Skin epidermis (tissue), 12 donors: ENCODE measurements at regions not wholly inside any gene's neighbourhood (a gene's known extent, or its start where the extent isn't known, plus 50 kb on each side); places are given as distances from the start of the nearest gene placed in this dataset.
"Not testable (repeated sequence)": the region's sequence is repeated elsewhere in the genome, so short reads cannot be mapped to it uniquely, and the experiment has no call there.

Source experiments
- H3K27ac ChIP-seq, 21 experiments: fragments of 200-600 bp; sonication (generic) in 11 of 21; one replicate each; pipeline ENCODE4 v1.5.0; 2020; ENCODE audit warnings: mild to moderate bottlenecking in 3 of 21, inconsistent platforms in 2 of 21, moderate library complexity in 2 of 21
- H3K4me3 ChIP-seq, 7 experiments: fragments of 200-600 bp; sonication (generic) in 2 of 7; one replicate each; pipeline ENCODE4 v1.5.0; 2020; ENCODE audit warnings: inconsistent platforms in 2 of 7, mild to moderate bottlenecking in 2 of 7, moderate library complexity in 1 of 7

DNA sequence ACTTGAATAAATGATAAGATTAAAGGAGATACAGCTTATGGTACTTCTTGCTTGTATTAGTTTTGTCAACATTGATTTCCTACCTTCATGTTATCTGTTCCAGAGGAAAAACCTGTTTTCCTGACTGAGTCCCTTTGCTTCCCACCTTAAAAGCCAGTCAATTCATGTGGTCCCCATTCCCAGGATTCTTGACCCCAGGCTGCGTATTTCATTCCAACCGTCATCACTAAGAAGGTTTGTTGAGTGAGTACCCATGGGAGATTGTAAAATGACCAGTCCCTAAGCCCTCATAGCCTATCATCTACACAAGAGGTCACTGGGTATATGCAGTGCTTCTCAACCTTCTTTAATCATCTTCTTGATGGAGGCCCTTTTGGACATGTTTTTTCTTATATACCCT lies 52.2 kb downstream of the BEX3 start:
- H3K27ac ChIP-seq: no peak overlapping the region
- no peak overlapping the region for H3K4me3 ChIP-seq

DNA sequence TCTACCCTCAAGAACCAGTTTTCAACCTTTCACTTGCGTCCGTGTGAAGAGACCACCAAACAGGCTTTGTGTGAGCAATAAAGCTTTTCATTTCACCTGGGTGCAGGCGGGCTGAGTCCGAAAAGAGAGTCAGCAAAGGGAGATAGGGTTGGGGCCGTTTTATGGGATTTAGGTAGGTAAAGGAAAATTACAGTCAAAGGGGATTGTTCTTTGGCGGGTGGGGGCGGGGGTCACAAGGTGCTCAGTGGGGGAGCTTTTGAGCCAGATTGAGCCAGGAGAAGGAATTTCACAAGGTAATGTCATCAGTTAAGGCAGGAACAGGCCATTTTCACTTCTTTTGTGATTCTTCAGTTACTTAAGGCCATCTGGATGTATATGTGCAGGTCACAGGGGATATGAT lies 52.7 kb downstream of the BEX3 start:
- H3K4me3 ChIP-seq, H3K27ac ChIP-seq: not testable (repeated sequence)

DNA sequence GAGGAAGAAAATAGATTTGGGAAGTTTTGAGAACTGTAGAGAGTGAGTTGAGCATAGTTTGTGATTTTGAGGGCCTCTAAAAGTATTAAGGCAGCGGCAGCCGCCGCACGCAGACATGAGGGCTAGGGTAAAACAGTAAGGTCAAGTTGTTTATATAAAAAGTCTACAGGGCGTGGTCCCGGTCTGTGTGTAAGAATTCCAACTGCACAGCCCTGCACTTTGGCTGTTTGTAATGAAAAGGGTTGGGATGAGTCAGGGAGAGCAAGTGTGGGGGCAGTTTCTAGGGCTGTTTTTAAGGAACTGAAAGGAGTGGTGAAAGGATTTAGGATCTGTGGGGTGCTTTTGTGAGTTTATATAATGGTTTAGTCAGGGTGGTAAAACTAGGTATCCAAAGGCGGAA lies 55.0 kb downstream of the BEX3 start:
- Histone ChIP-seq H3K4me3 (no peak overlapping the region), H3K27ac (no peak overlapping the region)

DNA sequence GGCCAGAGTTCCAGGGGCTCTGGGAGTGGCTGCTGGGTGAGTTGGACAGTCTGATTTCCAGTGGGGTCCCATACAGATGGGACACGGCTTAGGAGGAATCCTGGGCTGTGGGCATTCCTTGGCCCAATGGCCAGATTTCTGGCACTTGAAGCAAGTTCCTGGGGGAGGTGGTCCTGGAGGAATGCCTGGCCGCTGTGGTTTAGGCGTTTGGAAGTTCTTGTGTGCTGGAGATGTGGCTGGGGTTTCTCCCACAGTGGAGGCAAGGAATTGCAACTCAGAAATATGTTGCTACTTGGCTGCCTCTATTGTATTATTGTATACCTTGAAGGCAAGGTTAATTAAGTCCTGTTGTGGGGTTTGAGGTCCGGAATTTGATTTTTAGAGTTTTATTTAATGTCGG lies 56.5 kb downstream of the BEX3 start:
- not testable (repeated sequence) for H3K4me3 ChIP-seq, H3K27ac ChIP-seq

DNA sequence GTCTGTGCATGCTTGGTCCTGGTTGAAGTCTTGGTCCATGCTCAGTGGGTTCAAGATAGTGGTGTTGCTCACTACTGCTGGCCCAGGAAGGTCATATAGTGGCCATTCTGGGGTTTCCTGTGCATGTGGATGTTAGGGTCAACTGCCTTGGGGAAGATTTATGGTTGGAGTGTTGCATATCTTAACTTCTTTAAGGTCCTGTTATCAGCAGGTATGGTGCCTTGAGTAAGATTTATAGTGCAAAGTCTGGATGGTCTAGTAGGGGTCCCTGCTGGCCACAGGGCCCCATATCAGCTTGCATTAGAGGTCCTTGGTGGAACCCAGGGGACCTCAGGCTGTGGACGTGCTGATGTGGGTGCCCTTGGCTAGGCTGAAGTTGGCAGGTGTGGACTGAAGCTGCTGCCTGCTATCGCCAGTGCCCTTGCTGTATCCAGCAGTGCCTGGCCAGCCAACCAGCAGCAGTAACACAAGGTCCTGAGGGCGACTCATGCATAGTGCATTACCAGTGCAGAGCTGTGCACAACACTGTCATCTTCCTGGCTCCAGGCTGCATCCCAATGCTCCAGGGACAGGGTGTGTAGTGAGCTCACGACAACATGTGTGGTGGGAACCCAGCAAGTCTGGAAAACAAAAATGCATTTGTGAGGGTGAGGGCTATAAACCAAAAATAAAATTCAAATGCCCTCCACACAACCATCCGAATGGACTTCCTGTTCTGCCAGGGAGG lies 61.0 kb downstream of the BEX3 start:
- no peak overlapping the region for H3K27ac ChIP-seq

DNA sequence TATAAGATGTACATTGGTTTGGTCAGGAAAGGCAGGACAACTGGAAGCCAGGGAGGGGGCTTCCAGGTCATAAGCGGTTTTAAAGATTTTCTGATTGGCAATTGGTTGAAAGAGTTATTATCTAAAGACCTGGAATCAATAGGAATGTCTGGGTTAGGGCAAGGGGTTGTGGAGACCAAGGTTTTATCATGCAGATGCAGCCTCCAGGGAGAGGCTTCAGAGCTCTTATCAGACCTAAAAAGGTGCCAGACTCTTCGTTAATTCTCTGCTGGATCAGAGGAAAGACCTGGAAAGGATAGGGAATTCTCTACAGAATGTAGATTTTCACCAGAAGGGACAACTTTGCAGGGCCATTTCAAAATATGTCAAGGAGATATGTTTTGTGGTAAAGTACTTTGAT lies 62.8 kb downstream of the BEX3 start:
- Histone ChIP-seq H3K4me3 (no peak overlapping the region), H3K27ac (no peak overlapping the region)

More for the DNA sequence above, 61.0 kb downstream of the BEX3 start:
- H3K4me3 ChIP-seq: no peak overlapping the region

DNA sequence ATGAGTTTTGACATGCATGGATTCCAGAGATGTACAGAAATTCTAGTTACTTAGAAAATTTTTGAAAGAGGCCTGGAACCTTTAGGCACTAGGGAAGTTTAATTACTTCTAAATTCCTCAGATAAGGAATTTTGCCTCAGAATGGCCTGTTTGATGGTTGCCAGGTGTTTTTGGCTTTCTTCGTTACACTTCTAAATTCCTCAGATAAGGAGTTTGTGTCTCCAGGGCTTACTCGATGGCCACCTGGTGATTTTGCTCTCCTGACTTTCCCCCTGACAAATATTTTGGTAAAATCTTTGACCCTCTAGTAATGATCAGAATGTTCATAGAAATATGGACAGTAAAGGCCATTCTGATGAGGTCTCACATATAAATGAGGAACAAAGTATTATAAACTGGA lies 64.3 kb downstream of the BEX3 start:
- H3K27ac ChIP-seq: no peak overlapping the region
- H3K4me3 ChIP-seq: no peak overlapping the region

DNA sequence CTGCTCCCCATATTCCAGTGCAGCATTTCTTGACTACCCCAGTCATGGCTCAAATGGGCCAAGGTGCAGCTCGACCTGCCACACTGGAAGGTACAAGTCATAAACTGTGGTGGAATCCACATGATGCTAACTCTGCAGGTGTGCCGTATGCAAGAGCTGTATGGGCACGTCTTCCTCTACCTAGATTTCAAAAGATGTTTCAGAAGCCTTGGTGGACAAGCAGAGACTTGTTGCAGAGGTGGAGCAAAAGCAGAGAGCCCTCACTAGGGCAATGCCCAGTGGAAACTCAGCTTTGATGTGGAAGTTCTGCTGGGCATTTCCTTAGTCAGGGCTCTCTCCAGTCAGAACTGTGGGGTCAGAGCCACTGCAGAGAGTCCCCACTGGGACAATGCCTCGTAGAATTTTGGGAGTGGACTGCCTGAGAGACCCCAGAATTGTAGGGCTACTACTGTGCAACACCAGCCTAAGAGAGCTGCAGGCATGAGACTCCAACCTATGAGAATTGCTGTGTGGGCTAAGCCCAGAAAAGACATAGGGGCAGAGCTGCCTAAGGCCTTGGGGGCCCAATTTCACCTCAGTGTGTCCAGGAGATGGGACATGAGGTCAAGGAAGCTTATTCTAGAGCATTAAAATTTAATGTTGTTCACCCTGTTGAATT lies 65.7 kb downstream of the BEX3 start:
- Histone ChIP-seq H3K4me3 (no peak overlapping the region), H3K27ac (peak overlapping the region in 12 of 21 experiments; percentile 44 to 82 (median 68))

DNA sequence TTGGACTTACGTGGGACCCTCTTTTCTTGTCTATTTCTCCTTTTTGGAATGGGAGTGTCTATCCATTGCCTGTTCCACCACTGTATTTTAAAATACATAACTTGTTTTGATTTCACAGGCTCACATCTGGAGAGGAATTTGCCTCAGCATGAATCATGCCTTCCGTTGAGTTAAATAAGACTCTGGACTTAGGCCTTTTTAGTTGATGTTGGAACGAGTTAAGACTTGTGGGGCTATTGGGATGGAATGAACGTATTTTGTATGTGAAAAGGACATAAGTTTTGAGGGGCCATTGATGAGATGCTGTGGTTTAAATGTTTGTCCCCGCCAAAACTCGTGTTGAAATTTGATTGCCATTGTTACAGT lies 66.2 kb downstream of the BEX3 start:
- H3K4me3 ChIP-seq: no peak overlapping the region
- peak overlapping the region in 12 of 21 experiments; percentile 44 to 82 (median 68) for H3K27ac ChIP-seq

DNA sequence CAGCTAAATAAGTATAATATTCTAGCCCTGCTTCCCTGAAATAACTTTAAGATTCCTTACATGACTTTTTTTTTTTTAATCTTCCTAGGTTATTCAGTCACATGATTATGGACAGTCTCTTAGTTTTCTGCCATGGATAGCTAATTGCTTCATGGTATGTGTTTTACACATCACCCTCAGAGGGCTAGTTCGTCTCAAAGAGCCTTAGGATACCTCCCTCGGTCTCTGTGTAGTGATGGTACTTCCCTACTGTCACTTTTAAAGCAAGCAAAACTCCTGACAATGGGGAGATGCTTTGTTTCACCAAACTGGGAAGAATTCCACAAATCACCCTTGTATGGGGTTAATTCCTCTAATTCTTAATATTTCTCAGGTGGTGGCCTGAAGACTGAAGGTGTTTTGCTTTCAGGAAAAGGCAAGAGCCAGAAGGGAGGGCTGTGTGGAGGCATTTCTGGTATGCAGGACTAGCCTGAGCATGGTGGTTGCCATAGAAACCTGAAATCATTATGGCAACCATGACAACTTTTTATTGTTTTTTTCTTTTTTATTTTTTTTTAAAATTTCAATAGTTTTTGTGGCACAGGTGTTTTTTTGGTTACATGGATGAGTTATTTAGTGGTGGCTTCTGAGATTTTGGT lies 70.4 kb downstream of the BEX3 start:
- H3K27ac ChIP-seq: no peak overlapping the region

More for the DNA sequence above, 70.4 kb downstream of the BEX3 start:
- no peak overlapping the region for H3K4me3 ChIP-seq
